GM12878 (cell line): ENCODE measurements at regions not wholly inside any gene's neighbourhood (a gene's known extent, or its start where the extent isn't known, plus 50 kb on each side); places are given as distances from the start of the nearest gene placed in this dataset.

ENCODE experiments used
- ATAC-seq: fragments of 200-7000 bp; cut with Tn5 transposase; 3 replicates; pipeline ENCODE4 v1.9.1; 2020; ENCODE audit warnings: mild to moderate bottlenecking, moderate library complexity
- BruUV-seq: library from RNA; stranded (reverse); fragments of 400-500 nt; replicated peaks from 2 replicates; lab custom pipeline; 2021; lab: Mats Ljungman, UMichigan
- CTCF ChIA-PET: fragments of 300-600 bp; sonication (Branson Sonifier 250); formaldehyde crosslinking; extraction: SDS; loops from one replicate; lab custom pipeline; 2021; ENCODE audit warnings: inconsistent platforms; lab: Yijun Ruan, JAX
- POLR2A ChIA-PET: fragments of 350-600 bp; formaldehyde crosslinking; extraction: SDS; loops from one replicate; lab custom pipeline; 2021; ENCODE audit warnings: inconsistent platforms; lab: Charles Lee
- RAD21 ChIA-PET: fragments of 300-600 bp; sonication (Branson Sonifier 250); formaldehyde crosslinking; loops from one replicate; lab custom pipeline; 2023; ENCODE audit warnings: antibody characterized with exemption; ENCODE audit not compliant: unreplicated experiment; lab: Charles Lee
- SMC1A ChIA-PET: fragments of 300-600 bp; sonication (Branson Sonifier 250); formaldehyde crosslinking; loops from one replicate; lab custom pipeline; 2023; ENCODE audit not compliant: unreplicated experiment, uncharacterized antibody; lab: Charles Lee
- DNase-seq: peaks from one replicate; pipeline ENCODE4 v3.0.0-alpha.2; 2011; ENCODE audit warnings: low read depth, low spot score
- FAIRE-seq: peaks from 3 replicates; lab custom pipeline; 2011; peaks lifted over from hg19 to GRCh38; lab: Jason Lieb, UNC
- H2AFZ ChIP-seq: 2 replicates; pipeline ENCODE4 v1.6.0; 2011; ENCODE audit warnings: low read depth, low read length, control low read depth; ENCODE audit not compliant: control insufficient read depth
- H3K27ac ChIP-seq: 2 replicates; pipeline ENCODE4 v1.5.1; 2011; ENCODE audit warnings: control low read depth; ENCODE audit not compliant: control insufficient read depth, insufficient read depth
- H3K27me3 ChIP-seq, 2 experiments: replicated peaks in 1 of 2; 2 replicates each; pipeline versions ENCODE4 v1.6.0 to v1.6.1; 2011; ENCODE audit warnings: low read length in 1 of 2; ENCODE audit not compliant: control insufficient read depth in 2 of 2, insufficient read depth in 2 of 2
- H3K36me3 ChIP-seq, 2 experiments: 2 replicates each; pipeline ENCODE4 v1.5.1; 2011; ENCODE audit warnings: low read length in 1 of 2; ENCODE audit not compliant: control insufficient read depth in 2 of 2, insufficient read depth in 2 of 2
- H3K4me1 ChIP-seq: 2 replicates; pipeline ENCODE4 v1.6.1; 2011; ENCODE audit warnings: mild to moderate bottlenecking, low read length, moderate library complexity, mixed read lengths; ENCODE audit not compliant: control insufficient read depth, insufficient read depth
- H3K4me2 ChIP-seq: 2 replicates; pipeline ENCODE4 v1.6.0; 2011; ENCODE audit warnings: control low read depth; ENCODE audit not compliant: control insufficient read depth, insufficient read depth
- H3K4me3 ChIP-seq: fragments of 200-600 bp; sonication (generic); 2 replicates; pipeline ENCODE4 v1.5.1; 2016
- H3K79me2 ChIP-seq: 2 replicates; pipeline ENCODE4 v1.6.0; 2011; ENCODE audit warnings: low read length; ENCODE audit not compliant: control insufficient read depth, insufficient read depth
- H3K9ac ChIP-seq: 2 replicates; pipeline ENCODE4 v1.8.0; 2011; ENCODE audit warnings: low read length, control low read depth, mixed read lengths; ENCODE audit not compliant: control insufficient read depth, insufficient read depth
- H3K9me3 ChIP-seq: replicated peaks from 3 replicates; pipeline ENCODE4 v1.5.1; 2011; ENCODE audit warnings: mild to moderate bottlenecking, low read length; ENCODE audit not compliant: control insufficient read depth, insufficient read depth
- H4K20me1 ChIP-seq: 2 replicates; pipeline ENCODE4 v1.6.0; 2011; ENCODE audit not compliant: control insufficient read depth, insufficient read depth
- CBX3 ChIP-seq: fragments of 200-600 bp; sonication (generic); IDR thresholded peaks from 2 replicates; pipeline ENCODE4 v1.6.1; 2016; ENCODE audit warnings: low read depth, borderline replicate concordance
- CREM ChIP-seq: IDR thresholded peaks from 2 replicates; pipeline ENCODE4 v1.6.1; 2014; ENCODE audit warnings: antibody characterized with exemption, low read depth
- LARP7 ChIP-seq: fragments of 450-650 bp; IDR thresholded peaks from 2 replicates; pipeline ENCODE4 v1.6.1; 2017; ENCODE audit warnings: mild to moderate bottlenecking
- RELB ChIP-seq: fragments of 450-650 bp; IDR thresholded peaks from 2 replicates; pipeline ENCODE4 v1.6.1; 2017; ENCODE audit warnings: low read depth, mild to moderate bottlenecking, moderate library complexity
- RFX5 ChIP-seq: IDR thresholded peaks from 2 replicates; pipeline ENCODE4 v1.6.1; 2011; ENCODE audit warnings: low read depth, low read length, improper control_type of control experiment
- SREBF1 ChIP-seq: IDR thresholded peaks from 2 replicates; pipeline ENCODE4 v1.6.1; 2012; ENCODE audit warnings: mild to moderate bottlenecking, low read length
- SREBF2 ChIP-seq: IDR thresholded peaks from 2 replicates; pipeline ENCODE4 v1.6.1; 2012; ENCODE audit warnings: mild to moderate bottlenecking, low read length
- STAT1 ChIP-seq: fragments of 450-650 bp; conservative IDR thresholded peaks from 2 replicates; pipeline ENCODE4 v1.6.1; 2014; ENCODE audit warnings: antibody characterized with exemption, mild to moderate bottlenecking
- SUZ12 ChIP-seq: fragments of 200-600 bp; sonication (generic); IDR thresholded peaks from one replicate; pipeline ENCODE4 v1.6.1; 2018; ENCODE audit warnings: antibody characterized with exemption, mild to moderate bottlenecking; ENCODE audit not compliant: unreplicated experiment
- YBX1 ChIP-seq: fragments of 450-650 bp; IDR thresholded peaks from 2 replicates; pipeline ENCODE4 v1.6.1; 2016; ENCODE audit warnings: antibody characterized with exemption
- ZBTB33 ChIP-seq: fragments of 450-650 bp; IDR thresholded peaks from 2 replicates; pipeline ENCODE4 v1.6.1; 2017; ENCODE audit warnings: mild to moderate bottlenecking
- ZNF274 ChIP-seq: IDR thresholded peaks from one replicate; pipeline ENCODE4 v1.8.0; 2011; ENCODE audit not compliant: insufficient read length, insufficient read depth
- ZNF384 ChIP-seq: IDR thresholded peaks from 2 replicates; pipeline ENCODE4 v1.6.1; 2012; ENCODE audit warnings: low read depth, mild to moderate bottlenecking, low read length, improper control_type of control experiment, borderline replicate concordance
- WGBS: methylation state at CpG from one replicate; pipeline ENCODE4 v1.1.6; 2016; ENCODE audit warnings: low lambda C conversion rate; ENCODE audit not compliant: insufficient replicate concordance, insufficient coverage; ENCODE audit errors: missing lambda C conversion rate; 5-methylcytosine and 5-hydroxymethylcytosine counted together
- in situ Hi-C: fragments of 300-500 bp; cut with MboI; formaldehyde crosslinking; loops from 9 replicates; pipeline ENCODE4 v1.14.3; 2018; ENCODE audit warnings: mixed read lengths
- intact Hi-C: fragments of 100-400 bp; cut with micrococcal nuclease; formaldehyde crosslinking; loops from one replicate; pipeline ENCODE4 v1.14.2; 2022; ENCODE audit not compliant: unreplicated experiment

- Histone ChIP-seq H3K4me1 (no peaks in the 10 kb centered on the region), H3K4me3 (no peak overlapping the region), H3K9ac (no peak overlapping the region), H2AFZ (no peak overlapping the region), H4K20me1 (no peaks in the 10 kb centered on the region), H3K79me2 (no peaks in the 10 kb centered on the region), H3K36me3 (no peaks in the 10 kb centered on the region), H3K9me3 (no peaks in the 10 kb centered on the region), H3K27me3 (no peaks in the 10 kb centered on the region), H3K4me2 (no peak overlapping the region), H3K27ac (no peak overlapping the region)
- no peak for DNase-seq
- WGBS: 33% methylated on average over 3 of the region's 3 CpGs
- intact Hi-C loops: no loop called here
- ChIA-PET SMC1A (interaction anchor here (1.1 to 1.4 kb wide), 4 partner anchors 11 to 226 kb away, joined by 3 to 4 read pairs (median 4); no protein-coding TSS in a partner anchor), CTCF (interaction anchor here (1.3 kb wide), 1 partner anchor 12 kb away, joined by 8 read pairs; no protein-coding TSS in a partner anchor), RAD21 (no interaction called here), POLR2A (interaction anchor here (1.1 kb wide), 1 partner anchor 17 kb away, joined by 4 read pairs; no protein-coding TSS in a partner anchor)
- no TSS peak for BruUV-seq
- in situ Hi-C loops: no loop called here
- no peak for TF ChIP-seq CBX3
- TF ChIP-seq YBX1: no peak
- TF ChIP-seq ZNF274: no peak
- TF ChIP-seq RELB: no peak
- no peak for TF ChIP-seq RFX5
- no peak for TF ChIP-seq SREBF1
- no peak for TF ChIP-seq ZNF384
- no peak for TF ChIP-seq SUZ12
- TF ChIP-seq SREBF2: no peak
- no peak for TF ChIP-seq LARP7
- no peak for TF ChIP-seq STAT1
- no peak for TF ChIP-seq CREM
- no peak for TF ChIP-seq ZBTB33
- ATAC-seq: no peak
- no peak for FAIRE-seq
Observed at GRCh38 chr6:20302168-20302567, 89.9 kb upstream of the MBOAT1 start.
